Osteocyte (in vitro differentiated cells): ENCODE measurements at regions not wholly inside any gene's neighbourhood (a gene's known extent, or its start where the extent isn't known, plus 50 kb on each side); places are given as distances from the start of the nearest gene placed in this dataset.

Experiments used
- DNase-seq: peaks from one replicate; pipeline ENCODE4 v3.0.0; 2021; ENCODE audit warnings: mixed read lengths; ENCODE audit not compliant: unreplicated experiment; ENCODE audit errors: extremely low spot score
- H3K27ac Mint-ChIP-seq: one replicate; pipeline ENCODE4 v1.8.0; 2021; ENCODE audit warnings: mild to moderate bottlenecking, mixed read lengths; ENCODE audit not compliant: unreplicated experiment
- H3K27me3 Mint-ChIP-seq: one replicate; pipeline ENCODE4 v1.8.0; 2021; ENCODE audit warnings: mixed read lengths; ENCODE audit not compliant: unreplicated experiment
- H3K36me3 Mint-ChIP-seq: one replicate; pipeline ENCODE4 v1.8.0; 2021; ENCODE audit warnings: mixed read lengths; ENCODE audit not compliant: unreplicated experiment
- H3K4me1 Mint-ChIP-seq: one replicate; pipeline ENCODE4 v1.8.0; 2021; ENCODE audit warnings: mixed read lengths; ENCODE audit not compliant: unreplicated experiment
- H3K4me3 Mint-ChIP-seq: one replicate; pipeline ENCODE4 v1.8.0; 2021; ENCODE audit warnings: mild to moderate bottlenecking, moderate library complexity, mixed read lengths; ENCODE audit not compliant: unreplicated experiment
- H3K9me3 Mint-ChIP-seq: one replicate; pipeline ENCODE4 v1.8.0; 2021; ENCODE audit warnings: mixed read lengths; ENCODE audit not compliant: unreplicated experiment
- CTCF ChIP-seq: fragments of 200-600 bp; sonication (generic); IDR thresholded peaks from 2 replicates; pipeline ENCODE4 v1.5.0; 2021; ENCODE audit warnings: antibody characterized with exemption, mild to moderate bottlenecking, moderate library complexity

GRCh38 chr2:134770702-134771101 lies 51.9 kb upstream of the TMEM163 start:
- peaks cover 2% of the 10 kb centered on the region for H3K27me3 Mint-ChIP-seq
- no peak overlapping the region for H3K4me3 Mint-ChIP-seq
- TF ChIP-seq CTCF: no peak
- H3K36me3 Mint-ChIP-seq: no peaks in the 10 kb centered on the region
- H3K4me1 Mint-ChIP-seq: no peaks in the 10 kb centered on the region
- no peaks in the 10 kb centered on the region for H3K9me3 Mint-ChIP-seq
- no peak overlapping the region for H3K27ac Mint-ChIP-seq
- DNase-seq: no peak

GRCh38 chr2:134771313-134771801 lies 52.6 kb upstream of the TMEM163 start:
- no peak for TF ChIP-seq CTCF
- H3K36me3 Mint-ChIP-seq: no peaks in the 10 kb centered on the region
- no peaks in the 10 kb centered on the region for H3K4me1 Mint-ChIP-seq
- no peak overlapping the region for H3K4me3 Mint-ChIP-seq
- no peak for DNase-seq
- no peaks in the 10 kb centered on the region for H3K9me3 Mint-ChIP-seq
- H3K27me3 Mint-ChIP-seq: peaks cover 2% of the 10 kb centered on the region
- no peak overlapping the region for H3K27ac Mint-ChIP-seq

GRCh38 chr2:134772493-134773169 lies 53.8 kb upstream of the TMEM163 start:
- Mint-ChIP-seq H3K4me3 (no peak overlapping the region), H3K27ac (no peak overlapping the region), H3K36me3 (no peaks in the 10 kb centered on the region), H3K27me3 (peaks cover 7% of the 10 kb centered on the region), H3K9me3 (no peaks in the 10 kb centered on the region), H3K4me1 (no peaks in the 10 kb centered on the region)
- no peak for DNase-seq
- TF ChIP-seq CTCF: no peak

- H3K4me3 Mint-ChIP-seq: no peak overlapping the region
- TF ChIP-seq CTCF: no peak
- H3K27me3 Mint-ChIP-seq: peaks cover 7% of the 10 kb centered on the region
- H3K9me3 Mint-ChIP-seq: no peaks in the 10 kb centered on the region
- H3K27ac Mint-ChIP-seq: no peak overlapping the region
- H3K36me3 Mint-ChIP-seq: no peaks in the 10 kb centered on the region
- no peaks in the 10 kb centered on the region for H3K4me1 Mint-ChIP-seq
- DNase-seq: no peak
These were observed 54.5 kb upstream of the TMEM163 start for GRCh38 chr2:134773335-134773734.

GRCh38 chr2:134773759-134774742 lies 55.3 kb upstream of the TMEM163 start:
- Mint-ChIP-seq H3K27me3 (peaks cover 7% of the 10 kb centered on the region), H3K27ac (no peak overlapping the region), H3K4me3 (no peak overlapping the region), H3K4me1 (no peaks in the 10 kb centered on the region), H3K9me3 (no peaks in the 10 kb centered on the region), H3K36me3 (no peaks in the 10 kb centered on the region)
- DNase-seq: no peak
- no peak for TF ChIP-seq CTCF
